ENCODE measurements at regions not wholly inside any gene's neighbourhood (a gene's known extent, or its start where the extent isn't known, plus 50 kb on each side); places are given as distances from the start of the nearest gene placed in this dataset.

GRCh38 chr15:79560384-79560783 lies 128.2 kb downstream of the MINAR1 start:
- no peak overlapping the region for H3K27ac ChIP-seq (replicated peaks)
- intact Hi-C loops (cut with micrococcal nuclease), result no loop called here
- no peaks in the 10 kb centered on the region for H3K4me1 ChIP-seq
- DNase-seq, result no peak
- no peak overlapping the region for H3K4me3 ChIP-seq
- peaks cover 28% of the 10 kb centered on the region for H3K27me3 ChIP-seq (ENCODE audit: low read depth)
- no peaks in the 10 kb centered on the region for H3K36me3 ChIP-seq
- no peaks in the 10 kb centered on the region for H3K9me3 ChIP-seq (replicated peaks)
- TF ChIP-seq, protein P1, sequence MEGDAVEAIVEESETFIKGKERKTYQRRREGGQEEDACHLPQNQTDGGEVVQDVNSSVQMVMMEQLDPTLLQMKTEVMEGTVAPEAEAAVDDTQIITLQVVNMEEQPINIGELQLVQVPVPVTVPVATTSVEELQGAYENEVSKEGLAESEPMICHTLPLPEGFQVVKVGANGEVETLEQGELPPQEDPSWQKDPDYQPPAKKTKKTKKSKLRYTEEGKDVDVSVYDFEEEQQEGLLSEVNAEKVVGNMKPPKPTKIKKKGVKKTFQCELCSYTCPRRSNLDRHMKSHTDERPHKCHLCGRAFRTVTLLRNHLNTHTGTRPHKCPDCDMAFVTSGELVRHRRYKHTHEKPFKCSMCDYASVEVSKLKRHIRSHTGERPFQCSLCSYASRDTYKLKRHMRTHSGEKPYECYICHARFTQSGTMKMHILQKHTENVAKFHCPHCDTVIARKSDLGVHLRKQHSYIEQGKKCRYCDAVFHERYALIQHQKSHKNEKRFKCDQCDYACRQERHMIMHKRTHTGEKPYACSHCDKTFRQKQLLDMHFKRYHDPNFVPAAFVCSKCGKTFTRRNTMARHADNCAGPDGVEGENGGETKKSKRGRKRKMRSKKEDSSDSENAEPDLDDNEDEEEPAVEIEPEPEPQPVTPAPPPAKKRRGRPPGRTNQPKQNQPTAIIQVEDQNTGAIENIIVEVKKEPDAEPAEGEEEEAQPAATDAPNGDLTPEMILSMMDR (IDR thresholded peaks at IDR 0.05; ENCODE audit: borderline replicate concordance), result no peak

DNA sequence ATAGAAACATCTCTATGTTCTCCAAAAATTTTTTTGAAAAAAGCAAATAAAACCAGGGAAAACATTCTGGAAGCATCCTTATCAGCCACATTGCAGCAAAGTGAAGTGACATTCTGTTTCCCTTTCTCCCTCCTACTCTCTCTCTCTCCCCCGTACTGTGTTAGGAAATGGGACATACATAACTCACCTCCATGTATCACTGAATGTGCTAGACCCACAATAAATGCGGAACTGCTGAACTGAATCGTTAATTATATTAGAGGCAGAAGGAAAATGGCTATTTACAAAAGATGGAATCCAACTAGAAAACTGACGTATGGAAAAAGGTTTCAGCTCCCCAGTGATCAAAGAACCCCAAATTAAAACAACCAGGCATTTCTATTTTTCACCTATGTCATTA lies 129.8 kb downstream of the MINAR1 start:
- H3K4me3 ChIP-seq, result no peak overlapping the region
- H3K27me3 ChIP-seq (ENCODE audit: low read depth), result peaks cover 28% of the 10 kb centered on the region
- DNase-seq, result no peak
- TF ChIP-seq, protein P1 (IDR thresholded peaks at IDR 0.05; ENCODE audit: borderline replicate concordance), result no peak
- no peaks in the 10 kb centered on the region for H3K4me1 ChIP-seq
- H3K9me3 ChIP-seq (replicated peaks), result no peaks in the 10 kb centered on the region
- intact Hi-C loops (cut with micrococcal nuclease), result no loop called here
- H3K27ac ChIP-seq (replicated peaks), result no peak overlapping the region
- no peaks in the 10 kb centered on the region for H3K36me3 ChIP-seq

GRCh38 chr15:79562403-79562815 lies 130.3 kb downstream of the MINAR1 start:
- H3K36me3 ChIP-seq, result no peaks in the 10 kb centered on the region
- TF ChIP-seq, protein P1 (IDR thresholded peaks at IDR 0.05; ENCODE audit: borderline replicate concordance), result no peak
- H3K9me3 ChIP-seq (replicated peaks), result peaks cover 3% of the 10 kb centered on the region
- H3K4me3 ChIP-seq, result no peak overlapping the region
- H3K27ac ChIP-seq (replicated peaks), result no peak overlapping the region
- H3K4me1 ChIP-seq, result no peaks in the 10 kb centered on the region
- no peak for DNase-seq
- H3K27me3 ChIP-seq (ENCODE audit: low read depth), result peaks cover 28% of the 10 kb centered on the region
- intact Hi-C loops (cut with micrococcal nuclease), result no loop called here

DNA sequence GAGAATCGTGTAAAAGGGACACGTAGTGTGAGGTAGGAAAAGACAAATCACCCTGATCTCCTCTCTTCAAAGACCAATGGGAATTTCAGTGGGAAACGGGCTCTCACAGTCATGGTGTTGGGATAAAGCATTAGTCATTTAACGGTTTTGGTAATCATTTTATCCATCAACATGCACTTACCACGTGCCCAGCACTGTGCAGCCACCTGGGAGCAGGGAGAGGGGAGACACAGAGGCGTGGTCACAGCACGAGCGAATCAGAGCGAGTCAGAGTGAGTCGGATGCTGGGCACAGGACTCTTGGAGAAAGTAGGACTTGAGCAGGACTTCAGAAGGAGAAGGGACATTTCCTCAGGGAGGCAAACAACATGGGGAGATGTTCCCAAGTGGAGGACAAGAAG lies 130.8 kb downstream of the MINAR1 start:
- Histone ChIP-seq H3K4me3 (no peak overlapping the region), H3K4me1 (no peaks in the 10 kb centered on the region), H3K27me3 (ENCODE audit: low read depth) (peaks cover 28% of the 10 kb centered on the region), H3K27ac (replicated peaks) (no peak overlapping the region), H3K36me3 (no peaks in the 10 kb centered on the region), H3K9me3 (replicated peaks) (peaks cover 8% of the 10 kb centered on the region)
- TF ChIP-seq, protein P1 (IDR thresholded peaks at IDR 0.05; ENCODE audit: borderline replicate concordance), result no peak
- intact Hi-C loops (cut with micrococcal nuclease), result no loop called here
- DNase-seq, result no peak

- H3K4me1 ChIP-seq, result no peaks in the 10 kb centered on the region
- intact Hi-C loops (cut with micrococcal nuclease), result no loop called here
Measured at GRCh38 chr15:79570004-79570403, 137.9 kb downstream of the MINAR1 start.

More at GRCh38 chr15:79570004-79570403, 137.9 kb downstream of the MINAR1 start:
- Histone ChIP-seq H3K36me3 (no peaks in the 10 kb centered on the region), H3K9me3 (replicated peaks) (peaks cover 21% of the 10 kb centered on the region), H3K27ac (replicated peaks) (no peak overlapping the region), H3K27me3 (ENCODE audit: low read depth) (peaks cover 17% of the 10 kb centered on the region), H3K4me3 (no peak overlapping the region)
- DNase-seq, result no peak
- TF ChIP-seq, protein P1 (IDR thresholded peaks at IDR 0.05; ENCODE audit: borderline replicate concordance), result no peak
